ENCODE measurements at regions not wholly inside any gene's neighbourhood (a gene's known extent, or its start where the extent isn't known, plus 50 kb on each side); places are given as distances from the start of the nearest gene placed in this dataset.

DNA sequence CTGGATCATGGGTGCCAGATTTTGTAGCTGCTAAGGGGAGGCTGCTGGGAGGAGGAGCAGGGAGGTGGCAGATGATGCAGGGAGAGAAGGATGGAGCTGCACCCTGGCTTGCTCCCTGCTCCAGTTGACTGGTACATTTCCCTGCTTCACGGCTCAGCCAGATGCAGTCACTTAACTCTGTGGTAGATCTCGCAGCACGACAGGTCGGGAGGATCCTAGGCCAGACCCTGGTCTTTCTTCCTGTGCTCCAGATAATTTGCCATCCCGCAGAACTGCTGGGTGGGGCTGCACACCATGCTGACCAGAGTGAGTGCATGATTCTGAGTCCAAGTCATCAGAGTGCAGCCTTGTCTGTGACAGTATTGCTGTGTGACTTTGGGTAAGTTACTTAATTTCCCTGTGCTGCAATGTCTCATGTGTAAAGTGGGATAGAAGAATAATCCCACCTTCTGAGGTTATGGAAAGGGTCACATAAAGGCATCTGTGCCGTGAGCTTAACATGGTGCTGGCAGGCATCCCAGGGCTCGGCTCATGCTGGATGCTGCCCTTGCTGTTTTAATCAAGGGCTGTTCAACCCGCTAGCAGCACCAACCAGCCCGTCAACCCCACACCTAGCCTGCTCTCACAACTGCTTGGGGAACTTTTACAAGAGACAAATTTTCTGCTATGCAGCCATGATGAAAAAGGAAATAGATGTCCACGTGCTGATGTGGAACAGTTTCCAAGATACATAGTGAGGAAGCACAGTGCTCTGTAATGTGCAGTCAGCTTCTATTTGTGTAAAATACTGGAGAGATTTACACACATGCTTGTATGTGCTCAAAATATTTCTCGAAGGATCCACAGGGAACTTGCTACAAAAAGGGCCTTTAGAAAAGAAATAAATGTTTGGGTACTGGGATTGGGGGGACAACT, 257.9 kb downstream of the CDH26 start:
- DNase-seq: no peak

DNA sequence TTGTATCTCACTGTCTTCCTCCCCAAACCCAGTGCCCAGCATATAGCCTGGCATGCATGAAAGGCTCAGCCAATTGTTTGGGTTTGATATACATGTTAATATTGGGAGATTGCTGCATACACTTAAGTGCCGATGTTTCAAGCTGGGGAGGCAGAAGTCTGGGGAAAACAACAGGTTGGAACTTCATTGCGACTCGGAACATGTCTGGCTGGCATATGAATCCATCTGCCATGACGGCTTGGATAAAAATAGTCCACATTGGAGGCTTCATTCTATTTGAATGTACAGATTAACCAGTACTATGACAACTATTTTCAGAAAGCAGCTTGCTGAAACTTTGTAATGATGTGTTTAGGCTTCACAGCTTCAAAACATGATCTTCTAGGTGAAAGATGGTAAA, 261.0 kb downstream of the CDH26 start:
- no peak for DNase-seq

GRCh38 chr20:60219984-60220562, 261.9 kb downstream of the CDH26 start:
- no peak for DNase-seq

GRCh38 chr20:60220706-60221105, 262.5 kb downstream of the CDH26 start:
- no peak for DNase-seq

- DNase-seq: no peak
Observed at GRCh38 chr20:60221593-60221992, 263.4 kb downstream of the CDH26 start.

DNA sequence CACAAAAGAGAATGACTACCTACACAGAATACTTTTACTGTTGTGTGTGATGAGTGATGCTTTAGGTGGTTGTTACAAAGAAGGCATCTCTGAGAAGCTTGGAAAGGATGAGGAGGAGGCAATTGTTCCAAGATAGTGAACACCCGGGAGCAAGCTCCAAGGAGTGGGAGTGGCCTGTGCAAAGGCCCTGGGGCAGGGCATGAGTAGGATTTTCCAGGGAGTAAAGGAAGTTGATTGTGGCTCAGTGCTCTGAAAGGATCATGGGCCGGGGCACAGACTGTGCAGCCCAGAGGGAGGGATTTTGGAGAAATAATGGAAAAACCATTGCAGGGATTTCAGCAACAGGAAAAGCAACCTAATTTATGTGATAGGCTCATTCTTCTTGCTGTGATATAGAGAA, 264.3 kb downstream of the CDH26 start:
- DNase-seq: no peak

DNA sequence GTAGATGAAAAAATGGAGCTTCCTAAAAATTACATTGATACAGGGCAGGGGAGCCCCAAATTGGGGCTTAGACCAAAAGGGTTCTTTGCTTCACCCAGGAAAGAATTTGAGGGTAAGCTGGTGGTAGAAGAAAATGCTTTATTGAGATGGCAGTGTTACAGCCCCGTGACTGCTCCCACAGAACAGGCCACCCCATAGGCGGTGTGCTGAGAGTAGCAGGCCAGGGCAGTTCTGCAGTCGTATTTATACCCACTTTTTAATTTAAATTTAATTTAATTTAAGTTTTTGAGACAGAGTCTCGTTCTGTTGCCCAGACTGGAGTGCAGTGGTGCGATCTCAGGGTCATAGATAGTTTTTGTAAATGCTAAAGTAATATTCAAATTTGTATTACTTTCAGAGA, 265.0 kb downstream of the CDH26 start:
- no peak for DNase-seq

DNA sequence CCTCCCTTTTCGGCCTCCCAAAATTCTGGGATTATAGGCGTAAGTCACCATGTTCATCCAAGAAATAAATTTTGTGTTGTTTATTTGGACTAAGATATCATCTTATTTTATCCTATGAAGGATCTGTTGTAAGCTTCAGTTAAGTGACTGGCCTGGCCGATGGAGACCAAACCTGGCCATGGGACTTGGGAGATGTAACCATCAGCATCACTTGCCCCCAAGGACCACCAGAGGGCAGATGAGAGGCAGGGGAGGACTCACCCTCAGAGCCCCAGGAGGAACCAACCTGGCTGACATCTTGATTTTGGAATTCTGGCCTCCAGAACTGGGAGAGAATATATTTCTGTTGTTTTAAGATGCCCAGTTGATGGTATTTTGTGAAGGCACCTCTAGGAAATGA, 266.7 kb downstream of the CDH26 start:
- no peak for DNase-seq

DNA sequence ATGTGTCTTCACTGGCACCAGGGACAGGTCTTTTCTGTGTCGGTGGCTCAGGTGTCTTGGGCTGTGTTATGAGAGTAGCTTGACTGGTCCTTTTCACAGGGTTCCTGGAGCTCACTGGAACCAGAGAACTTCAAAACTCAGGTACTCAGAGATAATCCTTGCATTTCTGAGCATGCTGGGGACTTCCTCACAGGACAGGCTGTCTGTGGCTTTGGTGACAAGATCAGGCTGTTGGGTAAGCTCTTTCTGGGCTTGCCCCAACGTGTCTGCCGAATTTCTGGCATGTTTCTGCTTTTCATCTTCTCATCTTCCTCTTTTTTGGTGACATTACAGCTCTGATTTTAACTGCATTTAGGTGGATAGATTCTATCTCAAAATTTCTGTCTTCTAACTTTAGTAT, 270.0 kb downstream of the CDH26 start:
- no peak for DNase-seq

- DNase-seq: no peak
Observed at GRCh38 chr20:60232380-60232779, 274.2 kb downstream of the CDH26 start.

GRCh38 chr20:60233018-60233630, 274.9 kb downstream of the CDH26 start:
- DNase-seq: no peak

- no peak for DNase-seq
Observed at GRCh38 chr20:60236613-60237012, 278.4 kb downstream of the CDH26 start.

DNA sequence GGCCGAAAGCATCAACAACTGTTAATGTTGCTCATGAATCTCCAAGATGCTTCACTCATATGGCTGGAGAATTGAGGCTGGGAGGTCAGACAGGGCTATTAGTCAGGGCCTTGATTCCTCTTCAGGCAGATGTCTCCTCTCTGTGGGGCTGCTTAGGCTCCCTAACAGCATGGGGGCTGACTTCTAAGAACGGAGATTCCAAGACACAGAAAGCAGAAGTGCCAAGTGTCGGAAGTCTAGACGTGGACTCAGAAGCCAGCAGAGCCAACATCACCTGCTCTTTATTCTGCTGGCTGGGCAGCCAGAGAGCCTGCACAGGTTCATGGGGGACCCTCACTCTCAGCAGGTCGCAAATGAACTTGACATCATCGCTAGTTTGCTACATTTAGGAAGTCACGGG, 279.8 kb downstream of the CDH26 start:
- no peak for DNase-seq

- DNase-seq: no peak
Observed at GRCh38 chr20:60238992-60239660, 280.9 kb downstream of the CDH26 start.

DNA sequence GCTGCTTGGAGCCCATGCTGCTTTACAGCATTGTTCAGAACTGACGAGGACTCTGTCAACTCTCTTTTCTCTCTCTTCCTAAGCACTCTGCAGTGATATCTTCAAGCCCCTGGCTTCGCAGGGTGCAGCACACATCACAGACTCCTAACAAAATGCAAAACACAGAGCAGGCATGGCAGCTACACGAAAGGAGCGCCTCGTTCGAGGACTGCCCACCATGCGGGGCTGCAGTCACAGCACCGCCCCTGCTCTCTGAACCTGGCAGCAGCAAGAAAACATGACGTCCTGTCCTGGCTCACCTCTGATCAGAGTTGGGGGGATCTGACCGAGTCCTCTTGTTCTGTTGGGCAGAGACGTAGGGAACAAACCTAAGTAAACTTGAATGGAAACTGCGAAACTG, 281.7 kb downstream of the CDH26 start:
- DNase-seq: no peak

- no peak for DNase-seq
Observed at GRCh38 chr20:60240415-60240814, 282.2 kb downstream of the CDH26 start.

- DNase-seq: no peak
Observed at GRCh38 chr20:60240986-60241385, 282.8 kb downstream of the CDH26 start.

DNA sequence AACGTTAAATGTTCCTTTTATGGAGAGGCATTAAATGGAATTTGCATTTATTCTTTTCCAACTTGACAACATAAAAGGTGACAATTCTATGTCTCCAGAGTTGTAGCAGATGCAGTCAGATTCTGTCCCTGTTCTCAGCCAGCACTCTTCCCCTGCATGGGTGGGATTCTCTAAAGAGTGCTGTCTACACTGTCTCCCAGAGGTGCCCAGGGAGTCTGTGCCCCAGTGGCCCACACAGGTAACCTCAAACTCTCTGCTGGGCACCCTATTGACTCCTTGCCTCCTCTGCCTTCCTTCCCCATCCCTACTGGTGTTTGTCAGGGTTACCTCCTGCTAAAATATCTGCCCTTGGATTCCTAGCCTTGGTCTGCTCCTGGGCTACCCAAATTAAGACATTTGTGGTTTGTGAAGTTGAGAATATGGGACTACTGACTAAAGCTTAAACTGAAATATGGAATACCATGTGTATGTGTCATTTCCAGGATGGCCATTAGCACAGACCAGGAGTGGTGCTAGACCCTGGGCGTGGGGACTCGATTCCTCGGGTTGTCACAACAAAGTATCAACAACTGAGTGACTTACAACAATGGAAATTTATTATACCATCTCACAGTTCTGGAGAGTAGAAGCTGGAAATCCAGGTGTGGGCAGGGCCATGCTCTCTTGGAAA, 284.7 kb downstream of the CDH26 start:
- DNase-seq: no peak

DNA sequence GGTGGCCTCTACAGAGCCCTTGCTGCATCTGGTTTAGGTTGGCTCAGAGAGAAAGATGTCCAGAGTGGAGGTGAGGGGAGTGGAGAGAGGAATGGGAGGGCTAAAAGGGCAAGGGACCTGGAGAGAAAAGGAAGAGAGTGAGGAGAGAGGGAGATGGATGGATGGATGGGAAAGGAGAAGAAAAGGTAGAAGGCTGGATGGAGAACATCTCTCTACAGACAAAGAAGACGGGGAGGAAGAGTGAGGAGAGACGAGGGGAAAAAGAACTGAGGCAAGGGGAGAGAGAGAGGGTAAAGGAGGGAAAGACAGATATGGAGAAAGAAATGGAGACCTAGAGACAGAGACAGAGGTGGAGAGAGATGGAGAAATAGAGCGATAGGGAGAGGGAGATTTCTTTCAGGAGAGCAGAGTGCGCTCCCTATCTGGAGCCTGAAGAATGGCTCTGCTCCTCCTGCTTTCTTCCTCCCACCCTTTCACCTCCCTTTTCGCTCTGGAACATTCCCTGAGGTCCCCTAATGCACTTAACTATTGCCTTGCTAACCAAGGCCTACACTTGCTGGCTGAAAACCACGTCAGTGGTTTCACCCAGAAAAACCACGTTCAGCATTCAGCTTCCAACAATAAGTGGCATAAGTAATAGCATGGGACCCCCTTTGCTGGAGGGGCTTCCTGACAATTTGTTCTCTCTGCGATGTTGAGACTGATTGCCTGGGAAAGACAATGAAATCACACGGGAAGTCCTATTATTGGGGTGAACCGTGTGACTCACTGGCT, 286.3 kb downstream of the CDH26 start:
- no peak for DNase-seq

DNA sequence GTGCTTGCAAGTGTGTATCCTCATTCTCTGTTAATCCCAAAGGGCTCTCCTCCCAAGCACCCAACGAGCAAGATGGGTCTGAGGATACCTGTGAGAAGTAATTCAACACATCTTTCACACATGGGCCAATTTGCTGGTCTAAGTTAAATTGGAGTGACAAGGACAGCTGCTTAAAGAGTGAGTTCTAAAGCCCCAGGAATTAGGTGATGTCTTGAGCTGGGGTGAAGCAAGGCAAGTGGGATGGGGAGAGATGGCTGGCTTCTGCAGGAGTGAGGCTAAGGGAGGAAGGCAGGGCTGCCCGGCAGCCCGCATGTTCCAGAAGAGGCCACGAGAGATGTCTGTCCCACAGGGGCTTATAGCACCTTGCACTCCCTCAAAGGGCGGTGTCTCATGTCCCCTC, 288.5 kb downstream of the CDH26 start:
- no peak for DNase-seq

- DNase-seq: no peak
Observed at GRCh38 chr20:60249436-60249835, 291.2 kb downstream of the CDH26 start.

DNA sequence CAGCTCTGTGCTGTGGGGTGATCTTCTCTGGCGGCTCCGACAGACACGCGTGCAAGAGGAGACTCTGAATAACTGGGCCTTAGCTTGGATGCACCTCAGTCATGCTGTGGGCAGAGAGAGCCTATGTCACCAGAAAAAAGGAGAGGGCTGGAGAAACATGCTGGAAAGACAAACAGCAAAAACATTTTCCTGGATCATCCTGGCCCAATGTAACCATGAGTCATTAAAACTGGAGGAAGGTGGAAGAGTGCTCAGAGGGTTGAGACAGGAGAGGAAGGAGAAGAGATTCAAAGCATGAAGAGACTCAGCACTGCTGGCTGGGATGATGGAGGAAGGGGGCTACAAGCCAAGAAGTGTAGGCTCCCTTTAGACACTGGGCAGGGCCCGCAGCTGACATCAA, 292.0 kb downstream of the CDH26 start:
- no peak for DNase-seq

Measured in NCI-H510A (cell line).